PC-3 (cell line): ENCODE measurements at regions not wholly inside any gene's neighbourhood (a gene's known extent, or its start where the extent isn't known, plus 50 kb on each side); places are given as distances from the start of the nearest gene placed in this dataset.

ENCODE experiments used
- ATAC-seq: fragments of 200-7000 bp; cut with Tn5 transposase; 2 replicates; pipeline ENCODE4 v1.9.1; 2020; ENCODE audit warnings: mild to moderate bottlenecking, moderate library complexity
- BruUV-seq: library from RNA; stranded (reverse); fragments of 400-500 nt; replicated peaks from 2 replicates; lab custom pipeline; 2021; lab: Mats Ljungman, UMichigan
- CTCF ChIA-PET: fragments of 300-600 bp; sonication (Branson Sonifier 250); formaldehyde crosslinking; loops from one replicate; lab custom pipeline; 2022; ENCODE audit warnings: antibody characterized with exemption; lab: Charles Lee
- POLR2A ChIA-PET: fragments of 300-600 bp; sonication (Branson Sonifier 250); formaldehyde crosslinking; loops from one replicate; lab custom pipeline; 2022; ENCODE audit warnings: antibody characterized with exemption; ENCODE audit not compliant: unreplicated experiment; lab: Charles Lee
- DNase-seq: peaks from one replicate; pipeline ENCODE4 v3.0.0-alpha.2; 2015
- H2AFZ ChIP-seq: fragments of 300-600 bp; sonication (generic); 2 replicates; pipeline ENCODE4 v1.6.0; 2016; ENCODE audit warnings: antibody characterized with exemption, low read length
- H3F3A ChIP-seq: fragments of 300-600 bp; sonication (generic); one replicate; pipeline ENCODE4 v1.6.0; 2017; ENCODE audit warnings: antibody characterized with exemption, low read length, control low read depth, mild to moderate bottlenecking; ENCODE audit not compliant: unreplicated experiment
- H3K27ac ChIP-seq: fragments of 300-600 bp; sonication (generic); 2 replicates; pipeline ENCODE4 v1.5.1; 2016; ENCODE audit warnings: mild to moderate bottlenecking, low read length
- H3K27me3 ChIP-seq: fragments of 300-600 bp; sonication (generic); 2 replicates; pipeline ENCODE4 v1.6.1; 2016; ENCODE audit warnings: low read length, mixed read lengths
- H3K36me3 ChIP-seq: fragments of 300-600 bp; sonication (generic); 2 replicates; pipeline ENCODE4 v1.6.1; 2016; ENCODE audit warnings: low read depth, mixed run types, low read length, mixed read lengths
- H3K4me1 ChIP-seq: fragments of 300-600 bp; sonication (generic); 2 replicates; pipeline ENCODE4 v1.5.1; 2016; ENCODE audit warnings: low read length; ENCODE audit not compliant: insufficient read depth
- H3K4me2 ChIP-seq: fragments of 300-600 bp; sonication (generic); 2 replicates; pipeline ENCODE4 v1.6.0; 2016; ENCODE audit warnings: low read length
- H3K4me3 ChIP-seq: fragments of 300-600 bp; sonication (generic); 2 replicates; pipeline ENCODE4 v1.5.1; 2016; ENCODE audit warnings: mild to moderate bottlenecking, low read length, mixed read lengths
- H3K79me2 ChIP-seq: fragments of 300-600 bp; sonication (generic); 2 replicates; pipeline ENCODE4 v1.6.1; 2017; ENCODE audit warnings: low read length, mixed read lengths
- H3K9ac ChIP-seq: fragments of 300-600 bp; sonication (generic); 2 replicates; pipeline ENCODE4 v1.6.0; 2016; ENCODE audit warnings: mild to moderate bottlenecking, low read length
- H3K9me2 ChIP-seq: fragments of 300-600 bp; sonication (generic); replicated peaks from 2 replicates; pipeline ENCODE4 v1.6.1; 2016; ENCODE audit warnings: mixed run types, low read length, mixed read lengths
- H3K9me3 ChIP-seq: fragments of 300-600 bp; sonication (generic); 2 replicates; pipeline ENCODE4 v1.6.1; 2016; ENCODE audit warnings: low read length, mixed read lengths
- H4K20me1 ChIP-seq: fragments of 300-600 bp; sonication (generic); 2 replicates; pipeline ENCODE4 v1.6.1; 2016; ENCODE audit warnings: low read length, mixed read lengths
- EZH2 ChIP-seq: fragments of 300-600 bp; sonication (generic); IDR thresholded peaks from one replicate; pipeline ENCODE4 v1.6.1; 2017; ENCODE audit warnings: antibody characterized with exemption, mild to moderate bottlenecking, low read length; ENCODE audit not compliant: unreplicated experiment
- EZH2phosphoT487 ChIP-seq: fragments of 300-600 bp; sonication (generic); IDR thresholded peaks from 2 replicates; pipeline ENCODE4 v1.6.1; 2018; ENCODE audit warnings: mild to moderate bottlenecking, antibody characterized with exemption, low read length, borderline replicate concordance
- intact Hi-C: fragments of 100-400 bp; cut with micrococcal nuclease; formaldehyde crosslinking; loops from 2 replicates; pipeline ENCODE4 v1.9.0; 2023
- TF ChIP-seq, protein P1 (sequence below): fragments of 300-600 bp; sonication (generic); conservative IDR thresholded peaks from 2 replicates; pipeline ENCODE4 v1.5.1; 2017; ENCODE audit warnings: antibody characterized with exemption, low read depth, mild to moderate bottlenecking, low read length

GRCh38 chr2:136363900-136364299, 246.0 kb upstream of the CXCR4 start:
- intact Hi-C loops = no loop called here
- Histone ChIP-seq H3F3A (no peaks in the 10 kb centered on the region), H2AFZ (no peak overlapping the region), H4K20me1 (no peaks in the 10 kb centered on the region), H3K9me2 (no peaks in the 10 kb centered on the region), H3K4me3 (no peak overlapping the region), H3K36me3 (no peaks in the 10 kb centered on the region), H3K9ac (no peak overlapping the region), H3K9me3 (no peaks in the 10 kb centered on the region), H3K4me2 (no peak overlapping the region), H3K27me3 (peaks cover 31% of the 10 kb centered on the region), H3K27ac (no peak overlapping the region), H3K4me1 (no peaks in the 10 kb centered on the region), H3K79me2 (no peaks in the 10 kb centered on the region)
- ChIA-PET POLR2A (no interaction called here), CTCF (no interaction called here)
- TF ChIP-seq EZH2 = no peak
- no peak for TF ChIP-seq EZH2phosphoT487
- TF ChIP-seq, protein P1, sequence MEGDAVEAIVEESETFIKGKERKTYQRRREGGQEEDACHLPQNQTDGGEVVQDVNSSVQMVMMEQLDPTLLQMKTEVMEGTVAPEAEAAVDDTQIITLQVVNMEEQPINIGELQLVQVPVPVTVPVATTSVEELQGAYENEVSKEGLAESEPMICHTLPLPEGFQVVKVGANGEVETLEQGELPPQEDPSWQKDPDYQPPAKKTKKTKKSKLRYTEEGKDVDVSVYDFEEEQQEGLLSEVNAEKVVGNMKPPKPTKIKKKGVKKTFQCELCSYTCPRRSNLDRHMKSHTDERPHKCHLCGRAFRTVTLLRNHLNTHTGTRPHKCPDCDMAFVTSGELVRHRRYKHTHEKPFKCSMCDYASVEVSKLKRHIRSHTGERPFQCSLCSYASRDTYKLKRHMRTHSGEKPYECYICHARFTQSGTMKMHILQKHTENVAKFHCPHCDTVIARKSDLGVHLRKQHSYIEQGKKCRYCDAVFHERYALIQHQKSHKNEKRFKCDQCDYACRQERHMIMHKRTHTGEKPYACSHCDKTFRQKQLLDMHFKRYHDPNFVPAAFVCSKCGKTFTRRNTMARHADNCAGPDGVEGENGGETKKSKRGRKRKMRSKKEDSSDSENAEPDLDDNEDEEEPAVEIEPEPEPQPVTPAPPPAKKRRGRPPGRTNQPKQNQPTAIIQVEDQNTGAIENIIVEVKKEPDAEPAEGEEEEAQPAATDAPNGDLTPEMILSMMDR = no peak
- BruUV-seq = no TSS peak
- ATAC-seq = no peak
- no peak for DNase-seq

- CTCF ChIA-PET = no interaction called here
- BruUV-seq = no TSS peak
- ATAC-seq = no peak
These were observed 245.5 kb upstream of the CXCR4 start for GRCh38 chr2:136363470-136363869.

GRCh38 chr2:136362676-136363390, 244.9 kb upstream of the CXCR4 start:
- no peak overlapping the region for H2AFZ ChIP-seq
- H3K4me2 ChIP-seq = no peak overlapping the region
- intact Hi-C loops = no loop called here
- no peaks in the 10 kb centered on the region for H4K20me1 ChIP-seq
- no peak overlapping the region for H3K4me3 ChIP-seq
- BruUV-seq = no TSS peak
- no peak for ATAC-seq
- POLR2A ChIA-PET = no interaction called here
- CTCF ChIA-PET = no interaction called here
- H3K9me3 ChIP-seq = no peaks in the 10 kb centered on the region
- no peak overlapping the region for H3K9ac ChIP-seq
- H3K79me2 ChIP-seq = no peaks in the 10 kb centered on the region
- H3K36me3 ChIP-seq = no peaks in the 10 kb centered on the region
- no peaks in the 10 kb centered on the region for H3F3A ChIP-seq
- peaks cover 31% of the 10 kb centered on the region for H3K27me3 ChIP-seq
- H3K4me1 ChIP-seq = no peaks in the 10 kb centered on the region
- TF ChIP-seq EZH2 (no peak), EZH2phosphoT487 (no peak)
- TF ChIP-seq, protein P1 = no peak
- no peak for DNase-seq
- no peaks in the 10 kb centered on the region for H3K9me2 ChIP-seq
- no peak overlapping the region for H3K27ac ChIP-seq

More at GRCh38 chr2:136363470-136363869, 245.5 kb upstream of the CXCR4 start:
- no peaks in the 10 kb centered on the region for H3K36me3 ChIP-seq
- H3K79me2 ChIP-seq = no peaks in the 10 kb centered on the region
- peaks cover 31% of the 10 kb centered on the region for H3K27me3 ChIP-seq
- POLR2A ChIA-PET = no interaction called here
- TF ChIP-seq, protein P1 = no peak
- no peak for TF ChIP-seq EZH2
- no peak for TF ChIP-seq EZH2phosphoT487
- H3F3A ChIP-seq = no peaks in the 10 kb centered on the region
- no peak overlapping the region for H3K27ac ChIP-seq
- no peak overlapping the region for H3K4me2 ChIP-seq
- no peak overlapping the region for H3K4me3 ChIP-seq
- H3K9ac ChIP-seq = no peak overlapping the region
- no peaks in the 10 kb centered on the region for H3K4me1 ChIP-seq
- intact Hi-C loops = no loop called here
- no peaks in the 10 kb centered on the region for H3K9me3 ChIP-seq
- no peaks in the 10 kb centered on the region for H4K20me1 ChIP-seq
- no peak for DNase-seq
- H2AFZ ChIP-seq = no peak overlapping the region
- H3K9me2 ChIP-seq = no peaks in the 10 kb centered on the region
